Amniotic epithelial cell (primary cell): ENCODE measurements at regions not wholly inside any gene's neighbourhood (a gene's known extent, or its start where the extent isn't known, plus 50 kb on each side); places are given as distances from the start of the nearest gene placed in this dataset.

Experiments used
- DNase-seq: peaks from one replicate; pipeline ENCODE4 v3.0.0-alpha.2; 2010; ENCODE audit warnings: low read depth

DNA sequence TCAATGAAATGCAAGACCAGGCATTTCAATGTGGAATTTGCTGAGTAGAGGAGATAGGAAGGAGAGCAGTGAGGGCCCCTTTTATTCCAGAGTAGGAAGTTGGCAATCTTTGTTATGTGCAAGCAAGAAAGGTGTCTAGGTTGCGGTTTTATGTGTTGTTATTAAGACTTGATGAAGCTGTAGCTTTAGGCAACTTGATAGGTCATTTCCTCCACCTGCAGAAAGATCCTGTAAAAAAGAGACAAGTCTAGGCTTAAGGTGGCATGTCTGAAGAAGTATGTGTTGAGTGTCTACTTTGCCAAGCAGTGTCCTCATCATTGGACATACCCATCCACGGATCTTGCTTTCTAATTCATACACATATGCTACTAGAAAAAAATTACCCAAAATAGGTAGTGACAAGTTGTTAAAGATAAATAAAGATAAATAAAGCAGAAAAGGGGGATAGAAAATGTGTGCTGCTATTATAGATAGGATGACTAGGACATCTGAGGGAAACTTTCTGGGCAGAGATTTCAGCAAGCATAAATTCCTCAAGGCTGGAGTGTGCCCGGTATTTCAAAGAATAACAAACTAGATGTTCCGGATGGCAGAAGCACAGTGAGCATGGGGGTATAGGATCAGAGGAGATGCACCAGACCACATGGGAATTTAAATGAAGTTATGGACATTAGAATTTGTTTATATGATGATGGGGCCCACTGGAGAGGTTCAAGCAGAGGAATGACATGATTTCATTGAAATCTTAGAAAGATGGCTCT lies 335.0 kb downstream of the TGFB2 start:
- no peak for DNase-seq

DNA sequence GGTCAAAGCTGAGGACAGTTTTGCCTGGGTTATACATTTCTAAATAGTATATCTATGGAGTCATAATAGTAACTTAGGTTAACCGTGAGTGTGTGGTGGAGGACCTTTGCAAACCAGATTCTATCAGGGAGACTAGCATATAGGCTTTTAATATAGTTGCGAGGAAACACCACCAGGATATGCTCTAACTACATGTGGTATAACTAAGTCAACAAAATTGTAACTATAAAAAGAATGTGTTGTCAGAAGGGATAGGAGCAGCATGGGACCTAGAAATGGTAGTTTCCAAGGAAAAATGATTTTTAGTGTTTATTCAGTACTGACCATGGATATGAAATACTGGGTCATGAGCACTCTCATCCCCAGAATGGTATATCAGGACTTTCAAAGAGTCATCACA lies 338.1 kb downstream of the TGFB2 start:
- no peak for DNase-seq

DNA sequence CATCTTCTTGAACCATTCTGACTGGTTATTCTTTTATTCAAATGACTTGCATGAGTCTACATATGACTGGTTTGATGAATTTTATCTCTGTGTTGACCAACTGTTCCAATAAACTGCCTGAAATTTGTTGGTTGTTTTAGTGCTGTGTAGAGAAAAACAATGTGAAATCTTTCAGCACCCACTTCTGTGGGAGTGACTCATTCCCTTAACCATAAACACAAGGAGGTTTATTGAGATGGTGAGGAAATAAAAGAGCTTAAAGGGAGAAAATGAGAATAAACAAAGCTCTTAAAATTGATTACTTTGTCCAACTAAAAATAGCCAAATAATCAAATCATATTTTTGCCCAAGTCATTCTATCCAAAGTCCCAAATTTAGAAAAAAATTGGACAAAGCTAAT lies 341.1 kb downstream of the TGFB2 start:
- peak; percentile 93 for DNase-seq

DNA sequence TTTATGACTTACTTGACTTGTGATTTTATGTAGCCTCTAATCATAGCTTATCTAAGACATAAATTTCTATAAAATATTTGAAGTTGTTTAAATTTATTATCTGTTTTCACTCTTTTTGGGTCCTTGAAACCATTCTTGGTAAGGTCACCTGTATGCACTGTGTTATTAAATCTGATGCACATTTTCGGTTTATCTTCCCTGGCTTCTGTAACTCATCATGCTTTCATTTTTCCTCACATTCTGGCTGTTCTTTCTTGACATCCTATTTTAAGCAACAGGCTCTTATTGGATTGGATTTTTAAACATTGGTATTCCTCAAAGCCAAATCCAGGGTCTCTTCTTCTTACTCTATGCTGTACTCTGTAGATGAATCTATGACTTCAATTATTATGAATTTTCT lies 341.6 kb downstream of the TGFB2 start:
- no peak for DNase-seq

DNA sequence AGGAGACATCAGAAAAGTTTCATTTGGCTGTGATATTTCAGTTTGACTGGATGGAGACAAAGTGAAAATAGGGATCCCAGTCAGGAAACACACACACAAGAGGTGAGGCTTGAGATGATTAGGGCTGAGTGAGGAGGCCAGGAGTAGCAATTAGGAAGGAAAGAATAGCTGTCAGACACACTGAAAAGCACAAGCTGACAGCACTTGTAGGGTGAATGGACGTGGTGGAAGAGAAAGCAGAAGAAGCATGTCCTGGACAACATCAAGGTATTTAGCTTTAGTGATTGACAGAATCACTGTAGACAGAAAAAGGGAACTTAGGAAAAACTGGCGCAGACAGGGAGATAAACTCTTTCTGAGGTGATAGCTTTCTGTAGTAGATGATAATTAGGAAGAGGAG lies 347.7 kb downstream of the TGFB2 start:
- DNase-seq = no peak

DNA sequence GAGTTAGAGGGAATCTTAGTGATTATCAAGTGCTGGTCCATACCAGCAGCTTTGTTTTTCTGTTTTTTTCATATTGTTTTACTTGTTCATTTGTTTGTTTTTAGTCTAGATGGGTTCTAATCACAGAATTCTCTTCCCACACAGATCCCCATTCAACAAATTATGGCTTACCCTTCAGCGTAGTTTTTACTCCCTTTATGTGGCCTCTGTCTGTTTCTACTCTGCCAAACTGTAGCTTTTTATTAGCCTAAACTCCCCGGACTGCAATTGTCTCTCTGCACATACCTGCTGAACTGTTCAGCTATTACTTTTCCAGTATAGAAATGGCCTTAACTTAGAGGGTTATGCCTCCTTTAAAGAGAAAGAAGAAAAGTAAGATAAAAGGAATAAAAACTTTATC lies 348.5 kb downstream of the TGFB2 start:
- no peak for DNase-seq

DNA sequence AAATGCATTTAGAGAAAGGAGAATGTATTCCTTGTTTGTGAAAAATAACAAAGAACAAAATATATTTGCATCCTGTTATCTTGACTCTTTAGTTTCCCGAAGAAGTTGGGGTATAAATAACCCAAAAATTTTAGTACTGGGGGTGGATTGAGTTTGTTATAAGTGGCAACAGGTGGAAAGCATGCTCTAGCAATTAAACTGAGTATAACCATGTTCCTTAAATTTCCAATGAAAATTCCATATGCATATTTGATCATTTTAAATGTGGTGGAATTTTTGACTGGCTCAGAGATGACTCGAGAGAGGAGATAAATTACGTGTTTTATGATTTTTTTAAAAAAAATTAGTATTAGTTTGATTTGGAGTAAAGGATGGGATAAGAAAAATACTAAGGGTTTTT lies 348.9 kb downstream of the TGFB2 start:
- no peak for DNase-seq

DNA sequence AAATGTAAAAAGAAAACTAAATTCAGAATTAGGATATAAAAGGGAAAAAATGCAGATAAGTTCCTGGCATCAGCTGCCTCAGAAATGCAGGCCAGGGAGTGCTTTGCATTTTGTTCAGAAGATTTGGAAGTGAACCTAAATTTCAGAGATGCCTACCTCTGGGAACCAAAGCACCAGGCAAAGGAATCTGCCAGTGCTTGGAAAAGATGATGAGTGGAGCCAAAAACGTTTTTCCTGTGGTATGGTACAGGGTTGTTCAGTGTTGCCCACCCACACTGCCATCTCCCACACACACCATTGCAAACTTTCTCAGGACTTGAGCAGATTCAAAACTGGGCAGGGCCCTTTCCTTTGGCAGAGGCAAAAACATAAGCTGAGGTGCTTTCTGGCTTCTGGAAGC lies 349.5 kb downstream of the TGFB2 start:
- no peak for DNase-seq

DNA sequence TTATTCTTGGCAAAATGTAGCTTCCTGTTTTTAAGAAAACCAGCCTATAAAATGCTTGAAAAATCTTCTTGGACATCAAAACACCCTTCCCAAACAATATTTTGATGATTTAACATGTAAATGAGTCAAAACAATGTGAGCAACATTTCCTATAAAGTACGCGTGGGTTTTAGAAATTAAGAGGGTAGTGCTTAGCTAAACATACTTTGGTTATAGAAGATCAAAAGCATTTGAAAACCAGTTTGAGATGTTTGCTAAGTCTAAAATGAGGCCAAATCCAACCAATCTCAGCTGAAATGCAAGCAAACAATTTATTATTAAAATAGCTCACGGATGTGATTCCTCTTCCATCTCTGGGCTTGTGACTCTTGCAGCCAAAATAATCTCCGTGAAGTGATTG lies 350.4 kb downstream of the TGFB2 start:
- DNase-seq = no peak

DNA sequence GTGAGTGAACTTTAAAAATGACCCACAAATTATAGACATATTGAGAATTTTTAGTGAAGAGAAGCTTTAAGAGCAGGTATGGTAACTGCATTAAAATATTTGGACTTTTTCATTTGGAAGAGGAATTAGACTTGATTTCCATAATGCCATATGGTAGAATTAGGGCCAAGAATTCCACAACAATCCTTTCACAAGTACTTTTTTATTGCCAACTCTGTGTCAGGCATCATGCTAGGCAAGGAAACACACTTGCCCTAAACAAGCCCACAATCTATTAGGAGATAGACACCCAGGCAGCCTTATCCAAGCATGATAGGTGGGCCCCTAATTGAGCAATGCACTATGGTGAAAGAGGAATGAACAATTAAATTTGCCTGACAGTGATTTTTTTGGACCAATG lies 353.0 kb downstream of the TGFB2 start:
- no peak for DNase-seq

DNA sequence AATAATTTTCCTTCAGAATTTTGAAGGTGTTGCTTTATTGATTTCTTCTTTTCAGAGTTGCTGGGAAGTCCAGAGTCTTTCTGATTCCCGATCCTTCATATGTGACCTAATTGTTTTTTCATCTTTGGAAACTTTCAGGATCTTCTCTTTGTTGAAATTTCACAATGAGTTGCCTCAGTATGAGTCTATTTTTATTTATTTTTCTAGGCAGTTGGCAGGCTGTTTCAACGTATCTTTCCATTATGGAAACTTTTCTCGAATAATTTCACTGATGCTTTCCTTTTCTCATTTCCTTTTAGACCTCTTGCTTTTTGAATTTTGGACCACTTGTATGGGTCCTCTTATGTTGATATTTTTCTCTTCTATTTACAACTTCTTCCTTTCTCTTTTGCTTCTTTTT lies 354.3 kb downstream of the TGFB2 start:
- no peak for DNase-seq

DNA sequence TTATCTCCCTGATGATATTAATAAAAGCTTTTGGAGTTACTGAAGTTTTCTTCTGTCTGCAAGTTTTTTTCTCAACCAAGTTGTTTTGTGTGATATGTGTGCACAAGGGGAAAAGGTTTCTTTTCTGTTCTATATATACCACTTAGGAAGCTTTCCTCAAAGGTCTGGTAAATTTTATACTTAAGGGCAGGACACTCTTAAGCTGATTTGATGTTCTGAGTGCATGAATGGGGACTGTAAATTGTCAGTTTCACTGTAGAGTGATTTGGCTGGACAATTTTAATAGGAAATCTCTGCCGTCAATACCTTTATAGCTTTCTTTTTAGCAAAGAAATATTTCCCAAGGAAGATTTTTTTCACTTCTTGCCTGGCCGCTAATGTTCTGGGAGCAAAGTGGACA lies 354.7 kb downstream of the TGFB2 start:
- no peak for DNase-seq

DNA sequence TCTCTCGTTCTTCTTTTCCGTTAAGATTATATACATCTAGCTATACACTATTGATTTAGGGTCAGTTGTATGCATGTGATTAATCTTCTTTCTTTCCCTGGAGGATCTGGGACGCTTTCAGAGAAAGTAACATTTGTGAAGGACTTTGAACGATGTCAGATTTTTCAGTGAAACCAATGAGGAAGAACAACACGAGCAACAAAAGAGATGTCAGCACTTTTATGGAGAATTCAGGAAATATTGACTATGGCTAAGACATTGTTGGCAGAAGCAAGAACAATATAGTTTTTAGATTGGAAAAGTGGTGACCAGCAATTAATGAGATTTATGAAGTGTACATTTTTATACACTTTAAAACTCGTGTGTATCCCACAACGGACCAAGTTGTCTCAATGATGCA lies 355.5 kb downstream of the TGFB2 start:
- no peak for DNase-seq

DNA sequence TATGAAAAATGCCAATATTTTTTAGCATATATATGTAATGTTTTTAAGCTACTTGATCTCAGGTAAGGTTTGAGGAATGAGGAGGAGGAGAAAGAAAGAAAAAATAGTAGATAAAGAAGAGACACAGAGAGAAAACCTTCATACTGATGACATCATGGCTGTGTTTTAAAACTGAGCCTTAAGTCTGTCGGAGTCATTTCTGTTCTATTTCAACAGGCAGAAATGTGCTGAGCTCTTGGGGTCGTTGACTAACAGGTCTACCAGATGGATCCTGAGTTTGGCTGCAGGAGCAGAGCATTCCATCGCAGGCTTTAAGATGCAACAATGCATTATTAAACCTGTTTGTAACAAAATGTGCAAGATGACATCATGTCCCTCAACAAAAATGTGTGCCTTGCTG lies 356.0 kb downstream of the TGFB2 start:
- no peak for DNase-seq

DNA sequence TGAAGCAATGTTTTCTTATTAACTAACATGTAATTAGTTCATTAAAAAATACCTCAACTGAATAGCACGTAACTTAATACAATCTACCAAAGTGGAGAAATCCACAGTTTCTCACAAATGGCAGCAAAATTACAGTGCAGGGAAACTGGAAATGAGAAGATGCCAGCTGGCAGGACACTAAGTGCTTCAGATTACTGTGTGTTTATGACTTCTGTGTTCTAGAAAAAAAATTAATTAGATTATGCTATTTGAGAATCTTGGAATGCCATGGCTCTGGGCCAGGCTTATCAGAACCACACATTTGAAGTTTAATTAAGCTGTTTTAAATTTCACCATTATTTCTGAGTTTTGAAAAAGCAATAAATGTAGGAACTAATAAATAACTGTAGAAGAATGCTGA lies 357.6 kb downstream of the TGFB2 start:
- DNase-seq = no peak

DNA sequence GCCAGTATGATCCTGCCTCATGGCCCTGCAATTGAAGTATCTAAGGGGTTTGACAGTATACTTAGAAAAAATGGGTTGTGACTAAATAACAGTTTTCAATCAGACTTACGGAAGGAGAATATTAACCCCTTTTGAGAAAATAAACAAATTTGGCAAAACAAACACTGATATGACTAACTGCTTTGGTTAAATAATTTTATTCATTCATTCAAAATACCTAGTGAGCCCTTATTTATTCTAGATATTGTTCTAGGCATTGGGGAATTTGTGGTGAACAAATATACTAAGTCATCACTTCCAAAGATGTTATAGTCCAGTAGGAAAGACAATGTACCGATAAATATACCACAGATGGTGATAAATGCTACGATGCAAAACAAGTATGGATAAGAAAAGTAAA lies 358.7 kb downstream of the TGFB2 start:
- no peak for DNase-seq

DNA sequence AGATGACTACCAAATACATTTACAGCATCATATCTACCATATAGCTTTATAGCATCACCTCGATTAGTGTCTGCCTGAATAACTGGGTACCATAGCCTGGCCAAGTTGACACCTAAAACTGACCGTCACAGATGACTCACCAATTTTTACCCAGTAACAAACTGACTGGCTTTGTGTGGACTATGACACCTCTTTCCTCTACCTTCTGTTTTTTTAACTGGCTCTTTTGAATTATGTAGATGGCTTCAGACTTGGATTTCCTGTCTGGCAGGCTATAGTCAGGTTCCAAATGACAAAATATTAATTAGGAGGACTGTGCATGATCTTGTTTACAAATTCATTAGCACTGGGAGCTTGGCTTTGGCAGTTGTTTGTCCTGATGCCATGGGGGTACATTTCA lies 360.3 kb downstream of the TGFB2 start:
- DNase-seq = no peak

DNA sequence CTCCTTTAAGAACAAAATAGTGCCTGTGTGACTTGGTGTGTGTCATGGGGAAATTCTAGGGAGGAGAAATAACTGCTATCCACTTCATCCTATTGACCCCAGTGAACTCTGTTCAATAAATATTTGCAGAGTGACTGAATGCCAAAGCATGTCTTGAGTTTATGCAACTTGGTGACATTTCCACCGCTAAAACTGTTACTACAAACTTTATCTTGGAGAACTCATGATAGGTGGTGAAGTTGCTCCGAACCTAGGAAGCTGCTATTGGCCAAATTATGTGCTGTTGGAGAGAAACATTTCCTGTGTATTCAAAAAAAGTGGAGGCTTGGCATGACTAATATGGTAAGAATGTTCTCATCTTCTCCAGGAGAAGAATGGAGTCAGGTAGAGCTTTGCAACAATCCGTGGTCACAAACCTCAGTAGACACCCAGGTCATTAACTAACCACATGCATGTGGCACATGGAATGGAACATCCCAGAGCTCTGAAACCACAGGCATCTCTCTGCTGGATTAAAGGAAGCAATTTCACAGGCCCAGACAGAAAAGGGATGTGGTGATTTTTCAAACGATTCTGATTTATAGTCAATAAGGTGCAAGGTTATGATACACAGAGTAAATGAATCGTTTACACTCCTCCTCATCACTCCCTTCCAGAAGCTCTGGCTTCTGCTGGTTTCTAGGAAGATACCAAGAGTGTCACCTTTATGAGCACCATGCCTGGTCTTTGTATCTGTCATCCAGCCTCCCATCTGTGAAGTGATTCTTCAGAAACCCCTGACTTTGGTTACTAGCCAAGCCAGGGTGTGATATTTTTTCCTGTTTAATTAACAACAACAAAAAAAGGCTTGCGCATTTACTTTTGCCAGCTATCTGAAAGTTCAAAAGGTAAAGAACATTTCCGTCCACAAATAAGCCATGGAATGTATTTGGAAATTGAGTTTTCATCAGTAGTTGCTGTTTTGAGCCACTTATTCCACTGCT lies 361.1 kb downstream of the TGFB2 start:
- DNase-seq = peak; percentile 100

DNA sequence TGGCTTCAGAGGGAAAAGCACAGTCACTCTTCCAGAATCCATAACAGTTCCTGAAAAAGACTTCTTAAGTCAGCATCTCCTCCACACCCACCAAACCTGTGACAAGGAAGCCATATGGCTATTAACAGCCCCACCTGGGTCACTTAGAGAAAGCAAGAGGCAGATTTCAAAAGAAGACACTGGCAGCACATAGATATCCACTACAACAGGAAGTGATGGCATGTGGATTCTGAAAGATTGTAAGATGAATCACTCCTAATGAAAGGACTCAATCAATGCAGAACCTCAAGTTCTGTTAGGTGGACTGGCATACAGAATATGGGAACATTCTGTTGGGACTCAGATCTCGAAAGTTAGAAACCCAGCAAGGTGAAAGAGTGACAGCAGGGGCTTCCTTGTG lies 365.9 kb downstream of the TGFB2 start:
- no peak for DNase-seq

DNA sequence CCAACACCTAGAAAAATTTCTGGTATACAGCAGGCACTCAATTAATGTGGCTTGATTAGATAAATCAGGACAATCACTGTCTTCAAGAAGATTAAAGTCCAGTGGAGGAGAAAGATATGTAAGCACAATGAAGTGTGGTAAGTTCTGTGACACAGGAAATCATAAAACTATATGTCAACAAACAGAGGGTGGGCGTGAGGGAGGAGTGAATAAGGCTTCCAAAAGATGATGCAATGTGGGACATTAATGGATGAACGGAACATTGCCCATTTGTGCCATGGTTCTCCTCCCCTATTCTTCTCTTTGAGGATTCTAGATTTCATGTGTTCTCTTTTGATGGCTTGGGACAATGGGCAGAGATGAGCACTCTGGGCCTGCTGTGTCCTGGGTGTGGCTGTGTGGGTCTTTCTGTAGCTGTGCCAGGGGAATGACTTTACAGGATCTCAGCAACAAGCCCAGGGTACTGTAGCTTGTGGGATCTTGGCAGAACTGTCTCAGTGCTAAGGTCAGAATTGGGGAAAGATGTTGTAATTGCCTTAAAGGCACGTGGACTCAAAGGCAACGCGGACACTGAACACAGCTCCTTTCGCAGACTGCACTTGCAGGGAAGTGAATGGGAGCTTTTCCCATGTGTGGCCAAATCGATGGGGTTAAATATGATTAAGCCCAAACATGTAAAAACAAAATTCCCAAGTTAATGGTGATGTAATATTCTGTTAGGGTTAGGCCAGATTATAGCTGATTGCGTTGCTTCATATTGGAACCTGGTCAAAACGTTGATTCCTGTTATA lies 366.9 kb downstream of the TGFB2 start:
- no peak for DNase-seq

DNA sequence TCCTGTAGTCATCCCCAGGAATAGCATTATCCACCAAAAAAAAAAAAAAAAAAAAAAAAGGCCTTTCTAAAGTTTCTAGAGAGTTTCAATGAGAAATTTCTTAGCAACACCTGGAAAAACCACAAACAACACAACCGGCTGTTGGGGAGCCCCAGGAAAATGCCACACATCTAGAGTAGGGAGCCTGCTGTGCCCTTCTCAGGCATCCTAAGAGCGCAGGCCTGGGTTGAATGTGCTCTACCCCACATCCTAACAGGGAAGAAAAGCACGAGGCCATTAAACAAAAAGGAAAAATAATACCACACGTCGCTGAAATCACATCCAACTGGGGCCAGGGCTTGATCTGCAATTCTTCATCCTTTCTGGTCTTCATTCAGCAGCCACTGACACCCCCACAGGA lies 367.5 kb downstream of the TGFB2 start:
- no peak for DNase-seq

DNA sequence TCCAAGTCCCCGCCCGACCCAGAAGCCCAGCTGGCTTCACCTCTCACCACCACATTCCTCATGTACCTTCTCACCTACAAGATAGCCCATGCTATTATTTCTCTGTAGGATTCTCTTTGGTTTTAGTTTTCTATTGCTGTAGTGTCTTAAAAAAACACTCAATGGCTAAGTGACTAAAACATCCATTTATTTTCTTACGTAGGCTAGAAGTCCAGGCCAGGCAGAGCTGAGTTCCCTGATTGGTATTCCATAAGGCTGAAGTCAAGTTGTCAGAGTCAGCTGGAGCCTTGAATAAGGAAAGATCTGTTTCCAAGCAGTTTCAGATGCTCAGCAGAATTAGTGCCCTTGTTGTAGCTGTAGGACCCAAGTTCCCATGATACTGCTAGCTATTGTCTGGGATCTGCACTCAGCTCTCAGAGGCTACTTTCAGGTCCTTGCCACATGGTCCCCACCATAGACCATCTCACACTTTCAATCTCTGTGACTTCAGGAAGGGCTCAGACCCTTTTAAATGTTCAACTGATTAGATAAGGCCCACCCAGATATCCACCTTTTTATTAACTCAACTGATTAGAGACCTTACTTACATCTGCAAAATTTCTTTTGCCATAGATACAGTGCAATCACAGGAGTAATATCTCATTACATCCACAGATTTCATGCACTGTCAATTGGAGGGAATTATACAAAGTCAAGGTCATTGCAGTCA lies 371.0 kb downstream of the TGFB2 start:
- no peak for DNase-seq
